GM18505 (cell line): ENCODE measurements at regions not wholly inside any gene's neighbourhood (a gene's known extent, or its start where the extent isn't known, plus 50 kb on each side); places are given as distances from the start of the nearest gene placed in this dataset.

ENCODE experiments used
- ATAC-seq: cut with Tn5 transposase; IDR thresholded peaks from one replicate; pipeline ENCODE4 v1.9.1; 2021; ENCODE audit not compliant: unreplicated experiment
- POLR2A ChIP-seq: IDR thresholded peaks from 4 replicates; pipeline ENCODE4 v1.6.1; 2011; ENCODE audit warnings: borderline replicate concordance; ENCODE audit not compliant: insufficient read depth, insufficient read length; ENCODE audit errors: extremely low read depth

- no peak for TF ChIP-seq POLR2A
- no peak for ATAC-seq
These were observed 75.7 kb upstream of the NRIP1 start for GRCh38 chr21:15140321-15141019.

- no peak for TF ChIP-seq POLR2A
- no peak for ATAC-seq
These were observed 76.6 kb upstream of the NRIP1 start for GRCh38 chr21:15141261-15141970.

DNA sequence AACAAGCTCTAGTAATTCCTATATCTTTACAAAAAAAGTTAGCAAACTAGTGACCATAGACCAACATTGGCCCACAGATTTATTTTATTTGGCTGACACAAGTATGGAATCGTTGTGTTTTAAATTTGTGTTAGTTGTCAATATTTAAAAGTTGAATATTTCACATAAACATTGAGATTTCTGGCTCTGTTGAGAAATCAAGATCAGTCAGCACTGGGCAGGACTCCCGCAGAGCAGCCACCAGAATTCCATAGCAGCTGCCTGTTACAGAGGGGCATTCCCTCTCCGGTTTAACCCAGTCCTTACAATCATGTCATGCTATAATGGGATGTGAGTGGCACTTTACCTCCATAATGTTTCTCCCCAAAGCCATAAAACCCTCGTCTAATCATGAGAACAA is 79.2 kb upstream of the NRIP1 start:
- ATAC-seq: no peak
- no peak for TF ChIP-seq POLR2A

GRCh38 chr21:15148437-15148836 is 83.6 kb upstream of the NRIP1 start:
- no peak for ATAC-seq
- no peak for TF ChIP-seq POLR2A

GRCh38 chr21:15149600-15150224 is 84.9 kb upstream of the NRIP1 start:
- no peak for ATAC-seq
- no peak for TF ChIP-seq POLR2A

GRCh38 chr21:15151385-15152103 is 86.7 kb upstream of the NRIP1 start:
- TF ChIP-seq POLR2A: no peak
- ATAC-seq: no peak

- TF ChIP-seq POLR2A: no peak
- ATAC-seq: no peak
These were observed 87.8 kb upstream of the NRIP1 start for GRCh38 chr21:15152591-15152990.

DNA sequence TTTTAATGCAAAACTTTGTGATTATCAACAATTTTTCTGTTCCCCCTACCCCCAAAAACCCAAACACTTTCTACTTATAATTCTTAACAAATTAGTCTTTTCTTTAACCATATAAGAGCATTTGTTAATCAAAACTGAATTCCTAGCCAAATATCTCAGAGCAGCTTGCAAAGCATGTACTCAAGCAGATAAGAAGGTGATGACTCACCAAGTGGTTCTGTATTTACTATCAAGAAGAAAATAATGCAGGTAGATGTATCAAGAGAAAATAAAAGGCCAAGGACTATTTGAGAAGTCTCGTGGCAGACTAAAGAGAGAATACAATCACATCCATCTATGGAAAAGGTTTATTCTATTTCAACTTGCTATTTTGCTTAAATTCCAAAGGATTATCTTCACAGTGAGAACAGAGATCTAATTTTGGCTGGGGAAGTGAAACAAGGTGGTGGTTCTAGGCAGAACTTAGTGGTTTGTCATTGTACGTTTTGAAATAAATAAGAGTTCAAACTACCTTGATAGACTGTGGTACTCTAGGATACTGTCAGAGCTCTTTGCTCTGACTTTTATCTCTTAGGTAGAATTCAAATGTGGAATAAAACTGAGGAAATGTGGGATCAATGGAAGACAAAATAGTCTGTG is 94.7 kb upstream of the NRIP1 start:
- TF ChIP-seq POLR2A: no peak
- peak; percentile 89 for ATAC-seq

DNA sequence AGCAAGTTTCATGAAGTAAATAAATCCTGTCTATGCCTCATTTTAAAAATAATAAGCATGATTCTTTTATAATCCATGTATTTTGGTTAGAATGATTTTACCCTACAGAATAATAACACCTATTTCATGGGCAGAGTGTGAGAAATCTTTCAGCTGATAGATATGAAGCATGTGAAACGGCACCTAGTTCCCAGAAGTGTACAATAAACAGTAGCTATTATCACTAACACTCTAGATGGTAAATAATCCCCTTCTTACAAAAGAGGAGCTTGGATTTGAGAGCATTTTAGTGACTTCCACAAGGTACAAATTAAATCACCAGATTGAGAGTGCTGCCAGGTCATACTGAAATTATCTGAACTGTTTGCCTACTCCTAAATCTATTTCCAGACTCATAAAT is 95.3 kb upstream of the NRIP1 start:
- TF ChIP-seq POLR2A: no peak
- no peak for ATAC-seq

- ATAC-seq: no peak
- no peak for TF ChIP-seq POLR2A
These were observed 98.1 kb upstream of the NRIP1 start for GRCh38 chr21:15162921-15163320.

DNA sequence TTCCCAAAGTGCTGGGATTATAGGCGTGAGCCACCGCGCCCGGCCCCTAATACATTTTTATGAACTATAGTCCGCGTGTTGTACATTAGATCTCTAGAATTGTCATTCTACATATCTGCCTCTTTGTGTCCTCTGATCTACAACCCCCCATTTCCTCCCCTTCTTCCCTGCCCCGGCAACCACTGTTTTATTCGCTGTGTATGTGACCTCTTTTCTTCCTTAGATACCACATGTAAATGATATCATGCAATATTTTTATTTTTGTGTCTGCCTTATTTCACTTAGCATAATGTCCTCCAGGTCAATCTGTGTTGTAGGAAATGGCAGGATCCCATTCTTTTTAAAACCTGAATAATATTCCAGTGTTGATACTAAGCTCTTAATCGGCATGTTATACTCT is 99.5 kb upstream of the NRIP1 start:
- TF ChIP-seq POLR2A: no peak
- no peak for ATAC-seq

DNA sequence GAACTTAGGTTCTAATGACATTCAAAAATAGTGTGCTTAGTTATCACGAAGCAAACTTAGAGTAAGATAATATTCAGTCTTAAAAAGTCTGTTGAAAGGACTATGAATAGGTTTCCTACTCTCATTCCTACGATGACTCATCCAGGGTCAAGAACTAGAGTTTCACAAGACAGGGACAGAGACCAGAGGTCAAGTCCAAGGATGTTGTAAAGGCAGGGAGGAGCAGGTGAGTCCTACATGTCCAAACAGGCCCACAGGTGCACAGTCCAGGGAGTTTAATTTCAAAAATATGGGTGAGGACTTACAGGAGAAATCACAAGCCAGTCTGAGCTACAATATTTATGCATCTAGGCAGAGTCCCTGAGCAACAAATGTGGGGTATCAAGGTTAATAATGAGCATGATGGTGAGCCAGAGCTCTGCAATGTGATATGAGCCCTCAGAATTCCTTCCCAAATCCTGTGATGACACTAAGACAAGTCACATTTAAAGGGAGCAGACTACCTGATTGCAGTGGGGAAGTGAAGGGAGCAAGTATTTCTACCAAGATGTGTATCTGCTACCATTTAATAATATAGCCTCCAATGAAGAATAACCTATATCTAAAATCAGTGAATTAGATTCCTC is 100.0 kb upstream of the NRIP1 start:
- no peak for ATAC-seq

More for the DNA sequence above, 100.0 kb upstream of the NRIP1 start:
- no peak for TF ChIP-seq POLR2A
